KMS-11 (cell line): ENCODE measurements at regions not wholly inside any gene's neighbourhood (a gene's known extent, or its start where the extent isn't known, plus 50 kb on each side); places are given as distances from the start of the nearest gene placed in this dataset.
"Not testable (repeated sequence)": the region's sequence is repeated elsewhere in the genome, so short reads cannot be mapped to it uniquely, and the experiment has no call there.

Experiments used
- H2AFZ ChIP-seq: fragments of 200-600 bp; sonication (generic); 2 replicates; pipeline ENCODE4 v1.6.1; 2016; ENCODE audit warnings: antibody characterized with exemption, mixed run types, low read depth
- H3K27ac ChIP-seq: fragments of 200-600 bp; sonication (generic); 2 replicates; pipeline ENCODE4 v1.6.1; 2016; ENCODE audit warnings: mild to moderate bottlenecking, mixed run types
- H3K27me3 ChIP-seq: fragments of 200-600 bp; sonication (generic); 2 replicates; pipeline ENCODE4 v1.6.1; 2017; ENCODE audit warnings: mild to moderate bottlenecking, low read depth, mixed run types, moderate library complexity; ENCODE audit not compliant: insufficient read depth
- H3K36me3 ChIP-seq: fragments of 200-600 bp; sonication (generic); 2 replicates; pipeline ENCODE4 v1.6.1; 2017; ENCODE audit warnings: mild to moderate bottlenecking, mixed run types; ENCODE audit not compliant: insufficient read depth
- H3K4me1 ChIP-seq: fragments of 200-600 bp; sonication (generic); 2 replicates; pipeline ENCODE4 v1.6.1; 2016; ENCODE audit warnings: mild to moderate bottlenecking, low read depth, mixed run types; ENCODE audit not compliant: poor library complexity, severe bottlenecking
- H3K4me2 ChIP-seq: fragments of 200-600 bp; sonication (generic); 2 replicates; pipeline ENCODE4 v1.7.0; 2016; ENCODE audit warnings: mild to moderate bottlenecking, mixed run types
- H3K4me3 ChIP-seq: fragments of 200-600 bp; sonication (generic); IDR thresholded peaks from 2 replicates; pipeline ENCODE4 v1.6.1; 2017; ENCODE audit warnings: low read depth, low read length, mixed read lengths; ENCODE audit not compliant: insufficient read depth
- H3K79me2 ChIP-seq: fragments of 200-600 bp; sonication (generic); 2 replicates; pipeline ENCODE4 v1.6.1; 2016; ENCODE audit warnings: low read depth, mixed run types; ENCODE audit not compliant: insufficient read depth
- H3K9ac ChIP-seq: fragments of 200-600 bp; sonication (generic); 2 replicates; pipeline ENCODE4 v1.6.1; 2016; ENCODE audit warnings: mild to moderate bottlenecking, mixed run types
- H4K20me1 ChIP-seq: fragments of 200-600 bp; sonication (generic); 2 replicates; pipeline ENCODE4 v1.6.1; 2016; ENCODE audit warnings: mild to moderate bottlenecking, mixed run types; ENCODE audit not compliant: insufficient read depth
- TF ChIP-seq, protein P1 (sequence below): fragments of 200-600 bp; sonication (generic); conservative IDR thresholded peaks from 2 replicates; pipeline ENCODE4 v1.6.1; 2017; ENCODE audit warnings: low read depth, mild to moderate bottlenecking, antibody characterized with exemption, low read length, moderate library complexity, mixed read lengths

GRCh38 chr3:130183689-130184088, 102.1 kb downstream of the ALG1L2 start:
- H3K9ac ChIP-seq, H3K4me2 ChIP-seq, H2AFZ ChIP-seq: not testable (repeated sequence)

GRCh38 chr3:130184152-130185024, 102.8 kb downstream of the ALG1L2 start:
- peaks cover 16% of the 10 kb centered on the region for H3K4me1 ChIP-seq
- H3K4me3 ChIP-seq, H3K36me3 ChIP-seq, H3K27ac ChIP-seq, H3K27me3 ChIP-seq, H3K79me2 ChIP-seq, H4K20me1 ChIP-seq, H2AFZ ChIP-seq, H3K4me2 ChIP-seq, H3K9ac ChIP-seq: not testable (repeated sequence)

More at GRCh38 chr3:130183689-130184088, 102.1 kb downstream of the ALG1L2 start:
- H3K4me1 ChIP-seq: peaks cover 19% of the 10 kb centered on the region
- not testable (repeated sequence) for H3K4me3 ChIP-seq, H3K79me2 ChIP-seq, H3K36me3 ChIP-seq, H3K27me3 ChIP-seq, H4K20me1 ChIP-seq, H3K27ac ChIP-seq

DNA sequence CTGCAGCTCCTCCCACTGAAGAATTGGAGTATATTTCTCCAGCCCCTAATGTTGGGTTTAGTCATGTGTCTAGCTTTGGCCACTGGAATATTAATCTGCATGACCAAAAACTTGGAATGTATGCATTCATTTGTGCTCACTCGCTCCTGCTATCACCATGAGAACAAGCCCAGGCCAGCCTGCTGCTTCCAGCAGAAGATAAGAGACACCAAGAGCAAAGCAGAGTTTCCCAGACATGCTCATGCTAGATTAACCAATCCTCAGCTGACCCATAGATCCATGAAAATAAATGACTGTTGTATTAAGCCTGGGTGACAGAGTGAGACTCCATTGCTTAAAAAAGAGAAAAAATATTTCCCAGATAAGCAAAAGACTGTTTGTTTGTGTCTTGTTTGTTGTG, 119.6 kb downstream of the ALG1L2 start:
- H3K27me3 ChIP-seq, H3K79me2 ChIP-seq, H3K4me1 ChIP-seq, H3K4me3 ChIP-seq, H4K20me1 ChIP-seq, H2AFZ ChIP-seq, H3K9ac ChIP-seq, H3K4me2 ChIP-seq, H3K27ac ChIP-seq, H3K36me3 ChIP-seq: not testable (repeated sequence)

GRCh38 chr3:130203633-130204032, 122.0 kb downstream of the ALG1L2 start:
- not testable (repeated sequence) for H3K4me2 ChIP-seq, H4K20me1 ChIP-seq, H3K79me2 ChIP-seq, H3K27me3 ChIP-seq, H3K4me3 ChIP-seq, H2AFZ ChIP-seq, H3K4me1 ChIP-seq, H3K9ac ChIP-seq, H3K36me3 ChIP-seq, H3K27ac ChIP-seq

- no peaks in the 10 kb centered on the region for H3K36me3 ChIP-seq
Observed at GRCh38 chr3:130227540-130227939, 117.9 kb upstream of the COL6A5 start.

GRCh38 chr3:130242850-130243569, 102.5 kb upstream of the COL6A5 start:
- Histone ChIP-seq H3K27ac (no peak overlapping the region), H3K36me3 (no peaks in the 10 kb centered on the region), H3K79me2 (no peaks in the 10 kb centered on the region), H3K4me1 (no peaks in the 10 kb centered on the region), H4K20me1 (no peaks in the 10 kb centered on the region), H3K27me3 (no peaks in the 10 kb centered on the region), H3K4me2 (no peak overlapping the region), H3K9ac (no peak overlapping the region), H2AFZ (no peak overlapping the region), H3K4me3 (no peak overlapping the region)
- TF ChIP-seq, protein P1, sequence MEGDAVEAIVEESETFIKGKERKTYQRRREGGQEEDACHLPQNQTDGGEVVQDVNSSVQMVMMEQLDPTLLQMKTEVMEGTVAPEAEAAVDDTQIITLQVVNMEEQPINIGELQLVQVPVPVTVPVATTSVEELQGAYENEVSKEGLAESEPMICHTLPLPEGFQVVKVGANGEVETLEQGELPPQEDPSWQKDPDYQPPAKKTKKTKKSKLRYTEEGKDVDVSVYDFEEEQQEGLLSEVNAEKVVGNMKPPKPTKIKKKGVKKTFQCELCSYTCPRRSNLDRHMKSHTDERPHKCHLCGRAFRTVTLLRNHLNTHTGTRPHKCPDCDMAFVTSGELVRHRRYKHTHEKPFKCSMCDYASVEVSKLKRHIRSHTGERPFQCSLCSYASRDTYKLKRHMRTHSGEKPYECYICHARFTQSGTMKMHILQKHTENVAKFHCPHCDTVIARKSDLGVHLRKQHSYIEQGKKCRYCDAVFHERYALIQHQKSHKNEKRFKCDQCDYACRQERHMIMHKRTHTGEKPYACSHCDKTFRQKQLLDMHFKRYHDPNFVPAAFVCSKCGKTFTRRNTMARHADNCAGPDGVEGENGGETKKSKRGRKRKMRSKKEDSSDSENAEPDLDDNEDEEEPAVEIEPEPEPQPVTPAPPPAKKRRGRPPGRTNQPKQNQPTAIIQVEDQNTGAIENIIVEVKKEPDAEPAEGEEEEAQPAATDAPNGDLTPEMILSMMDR: 0 out of 2 replicates have a peak, but pooled peaks have one; percentile 18

More at GRCh38 chr3:130227540-130227939, 117.9 kb upstream of the COL6A5 start:
- Histone ChIP-seq H2AFZ (no peak overlapping the region), H3K27me3 (no peaks in the 10 kb centered on the region), H4K20me1 (no peaks in the 10 kb centered on the region), H3K4me1 (no peaks in the 10 kb centered on the region), H3K27ac (no peak overlapping the region), H3K9ac (no peak overlapping the region), H3K4me2 (no peak overlapping the region), H3K79me2 (no peaks in the 10 kb centered on the region), H3K4me3 (no peak overlapping the region)
- TF ChIP-seq, protein P1: no peak
